ENCODE measurements at regions not wholly inside any gene's neighbourhood (a gene's known extent, or its start where the extent isn't known, plus 50 kb on each side); places are given as distances from the start of the nearest gene placed in this dataset.

DNA sequence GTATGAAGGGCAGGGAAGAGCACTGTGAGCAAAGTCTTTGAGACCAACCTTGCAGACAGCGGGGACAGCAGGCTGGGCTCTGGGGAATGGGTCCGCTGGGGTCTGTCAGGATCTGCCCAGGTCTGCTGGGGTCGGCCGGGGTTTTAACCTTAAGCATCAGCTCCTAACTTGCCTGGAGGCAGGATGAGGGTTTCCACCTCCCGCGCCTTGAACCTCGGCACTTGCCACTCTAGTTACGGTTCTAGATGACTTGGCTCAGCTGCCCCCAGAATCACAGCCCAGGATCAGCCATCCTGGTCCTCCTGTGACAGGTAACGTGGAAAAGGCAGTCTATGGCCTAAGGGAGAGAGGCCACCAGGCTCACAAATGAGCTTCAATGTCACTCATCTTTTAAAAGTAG, 50.4 kb upstream of the CACUL1 start:
- Mint-ChIP-seq H3K4me3 (no peak overlapping the region), H3K4me1 (peaks cover 33% of the 10 kb centered on the region), H3K9me3 (no peaks in the 10 kb centered on the region), H3K36me3 (ENCODE audit: low read depth) (no peaks in the 10 kb centered on the region), H3K27me3 (ENCODE audit: low read depth, poor library complexity) (peaks cover 14% of the 10 kb centered on the region), H3K27ac (no peak overlapping the region)
- DNase-seq: no peak
- TF ChIP-seq, protein P1, sequence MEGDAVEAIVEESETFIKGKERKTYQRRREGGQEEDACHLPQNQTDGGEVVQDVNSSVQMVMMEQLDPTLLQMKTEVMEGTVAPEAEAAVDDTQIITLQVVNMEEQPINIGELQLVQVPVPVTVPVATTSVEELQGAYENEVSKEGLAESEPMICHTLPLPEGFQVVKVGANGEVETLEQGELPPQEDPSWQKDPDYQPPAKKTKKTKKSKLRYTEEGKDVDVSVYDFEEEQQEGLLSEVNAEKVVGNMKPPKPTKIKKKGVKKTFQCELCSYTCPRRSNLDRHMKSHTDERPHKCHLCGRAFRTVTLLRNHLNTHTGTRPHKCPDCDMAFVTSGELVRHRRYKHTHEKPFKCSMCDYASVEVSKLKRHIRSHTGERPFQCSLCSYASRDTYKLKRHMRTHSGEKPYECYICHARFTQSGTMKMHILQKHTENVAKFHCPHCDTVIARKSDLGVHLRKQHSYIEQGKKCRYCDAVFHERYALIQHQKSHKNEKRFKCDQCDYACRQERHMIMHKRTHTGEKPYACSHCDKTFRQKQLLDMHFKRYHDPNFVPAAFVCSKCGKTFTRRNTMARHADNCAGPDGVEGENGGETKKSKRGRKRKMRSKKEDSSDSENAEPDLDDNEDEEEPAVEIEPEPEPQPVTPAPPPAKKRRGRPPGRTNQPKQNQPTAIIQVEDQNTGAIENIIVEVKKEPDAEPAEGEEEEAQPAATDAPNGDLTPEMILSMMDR (IDR thresholded peaks at IDR 0.05): no peak

DNA sequence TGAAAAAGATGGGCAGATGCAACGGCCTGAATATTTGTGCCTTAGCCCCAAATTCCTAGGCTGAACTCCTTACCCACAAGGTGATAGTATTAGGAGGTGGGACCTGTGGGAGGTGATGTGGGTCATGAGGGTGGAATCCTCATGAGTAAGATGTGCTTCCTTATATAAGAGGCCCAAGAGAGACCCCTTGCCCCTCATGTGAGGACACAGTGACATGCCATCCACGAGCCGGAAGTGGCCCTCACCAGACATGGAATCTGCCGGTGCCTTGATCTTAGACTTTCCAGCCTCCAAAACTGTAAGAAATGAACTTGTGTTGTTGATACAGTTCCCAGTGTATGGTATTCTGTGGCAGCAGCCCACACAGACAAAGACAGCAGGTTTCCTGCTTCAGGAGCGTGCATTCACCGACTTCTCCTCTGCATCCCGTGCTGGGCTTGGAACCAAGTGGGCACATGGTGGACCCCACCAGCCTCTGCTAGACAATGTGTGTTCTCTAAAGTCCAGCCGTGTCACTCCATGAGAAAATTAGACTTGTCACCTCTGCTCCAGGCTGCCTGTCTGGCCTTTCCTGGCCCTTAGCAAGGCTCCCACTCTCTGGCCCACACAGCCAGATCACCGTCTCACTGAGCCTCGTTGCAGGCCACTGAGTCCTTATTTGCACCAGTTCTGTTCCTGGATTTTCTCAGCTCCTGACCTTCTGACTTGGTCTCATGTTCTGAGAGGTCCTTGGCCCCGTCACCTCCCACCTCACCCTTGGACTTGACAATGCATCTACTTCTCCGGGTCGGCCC, 52.9 kb upstream of the CACUL1 start:
- Mint-ChIP-seq H3K9me3 (no peaks in the 10 kb centered on the region), H3K4me3 (no peak overlapping the region), H3K36me3 (ENCODE audit: low read depth) (no peaks in the 10 kb centered on the region)

DNA sequence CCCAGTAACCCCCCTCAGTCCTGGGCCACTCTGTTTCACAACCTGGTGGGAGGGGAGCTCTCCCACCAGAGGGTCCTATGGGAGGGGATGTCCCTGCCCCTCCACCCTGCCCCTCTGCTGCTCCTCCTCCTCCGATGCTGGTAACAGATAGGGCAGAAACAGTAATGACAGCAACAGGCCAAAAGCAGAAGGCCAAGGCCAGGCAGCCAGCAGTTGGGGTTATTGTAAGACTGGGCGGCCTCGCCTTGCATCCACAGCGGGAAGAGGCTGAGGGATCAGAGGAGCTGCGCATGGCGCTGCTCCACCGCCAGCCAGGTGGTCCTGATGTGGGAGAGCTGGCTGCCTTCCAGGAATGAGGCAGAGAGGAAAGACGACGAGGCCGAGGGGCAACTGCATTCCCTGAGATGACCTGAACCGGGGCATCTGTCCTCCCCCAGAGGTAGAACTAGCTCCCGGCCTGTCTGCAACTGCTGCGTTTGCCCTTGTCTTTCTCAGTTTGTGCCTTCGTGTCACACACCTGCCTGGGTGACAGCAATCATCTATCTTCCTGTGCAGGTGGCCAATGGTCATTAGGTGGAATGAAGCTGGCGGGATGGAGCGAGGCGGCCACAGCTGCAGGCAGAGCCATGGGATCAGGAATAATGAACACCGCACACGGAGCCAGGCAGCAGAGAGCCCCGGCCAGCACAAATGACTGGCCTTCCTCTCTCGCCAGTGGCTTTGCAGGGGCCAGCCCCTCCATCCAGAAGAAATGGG, 54.0 kb upstream of the CACUL1 start:
- Mint-ChIP-seq H3K4me3 (no peak overlapping the region), H3K4me1 (peaks cover 47% of the 10 kb centered on the region), H3K9me3 (no peaks in the 10 kb centered on the region), H3K27me3 (ENCODE audit: low read depth, poor library complexity) (peaks cover 3% of the 10 kb centered on the region), H3K27ac (no peak overlapping the region), H3K36me3 (ENCODE audit: low read depth) (no peaks in the 10 kb centered on the region)
- DNase-seq: no peak
- TF ChIP-seq, protein P1 (IDR thresholded peaks at IDR 0.05): no peak

More for the DNA sequence above, 52.9 kb upstream of the CACUL1 start:
- no peak for DNase-seq
- peaks cover 6% of the 10 kb centered on the region for H3K27me3 Mint-ChIP-seq (ENCODE audit: low read depth, poor library complexity)
- no peak overlapping the region for H3K27ac Mint-ChIP-seq
- TF ChIP-seq, protein P1 (IDR thresholded peaks at IDR 0.05): no peak
- H3K4me1 Mint-ChIP-seq: peaks cover 44% of the 10 kb centered on the region

DNA sequence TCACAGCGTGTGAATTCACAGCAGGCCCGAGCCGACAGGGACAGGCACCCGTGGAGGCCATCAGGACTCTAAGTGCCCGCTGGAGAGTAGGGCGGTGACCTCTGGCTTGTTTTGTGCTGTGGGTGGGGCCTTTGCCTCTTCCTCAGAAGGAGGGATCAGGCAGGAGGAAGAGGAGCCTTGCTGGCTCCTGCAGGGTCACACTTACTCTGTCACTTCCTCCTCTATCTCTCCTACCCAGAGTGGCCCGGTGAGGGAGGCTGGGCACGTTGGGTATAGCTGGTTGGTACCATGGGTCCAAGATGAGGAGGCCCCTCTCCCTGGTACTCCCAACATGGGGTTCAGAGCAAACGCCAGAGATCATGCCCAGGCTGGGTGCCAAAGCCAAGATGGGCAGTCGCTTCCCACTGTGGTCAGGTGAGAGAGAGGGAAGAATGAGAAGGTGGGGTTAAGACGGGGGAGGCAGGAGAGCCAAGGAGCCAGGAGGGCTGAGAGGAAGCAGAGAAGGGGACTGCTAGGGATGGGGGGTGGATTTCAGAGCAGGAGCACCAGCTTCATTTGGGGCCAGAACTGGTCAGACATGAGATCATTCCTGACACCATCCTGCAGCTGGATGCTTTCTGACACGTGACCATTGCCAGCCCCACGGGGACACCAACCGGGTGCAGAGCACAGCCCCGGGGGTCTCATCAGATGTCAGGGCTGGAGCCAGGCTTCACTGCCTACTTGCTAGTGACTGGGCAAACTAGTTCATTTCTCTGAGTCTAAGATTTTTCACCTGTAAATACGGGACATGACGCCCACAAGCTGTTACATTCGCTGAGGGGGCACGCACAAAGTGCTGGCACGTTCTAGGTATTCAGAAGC, 54.8 kb upstream of the CACUL1 start:
- peak; percentile 12 for DNase-seq
- no peaks in the 10 kb centered on the region for H3K36me3 Mint-ChIP-seq (ENCODE audit: low read depth)
- peaks cover 43% of the 10 kb centered on the region for H3K4me1 Mint-ChIP-seq

DNA sequence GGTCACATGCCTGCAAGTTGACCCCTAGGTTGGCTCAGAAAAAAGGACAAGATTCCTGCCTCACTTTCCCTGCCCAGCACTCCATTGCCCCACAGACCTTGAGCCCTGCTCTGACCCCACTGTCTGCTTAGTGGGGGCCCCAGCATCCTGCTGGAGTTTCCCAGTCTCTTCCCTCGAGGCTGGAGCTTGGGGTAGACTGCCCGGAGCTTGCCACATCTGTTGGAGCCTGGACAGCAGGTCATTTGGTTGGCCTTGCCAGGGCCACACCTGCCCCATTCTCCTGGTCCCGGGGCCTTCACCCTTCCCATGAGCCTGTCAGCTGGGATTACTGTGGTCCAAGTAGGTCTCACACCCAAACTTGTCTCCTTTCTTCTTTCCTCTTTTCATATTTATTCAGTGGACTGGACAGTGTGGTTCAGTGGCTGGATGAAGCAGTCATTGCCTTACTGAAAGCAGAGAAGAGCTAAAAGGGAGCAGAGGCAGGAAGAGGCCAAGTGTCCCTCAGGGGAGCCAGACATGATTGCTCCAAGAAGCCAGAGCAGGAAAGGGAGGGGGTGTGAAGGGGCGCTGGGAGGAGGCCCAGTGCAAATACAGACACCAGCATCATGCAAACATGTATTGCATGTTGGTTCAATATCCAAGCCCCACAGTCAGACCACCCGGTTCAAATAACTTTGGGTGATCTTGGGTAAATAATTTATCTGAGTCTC, 56.2 kb upstream of the CACUL1 start:
- H3K4me1 Mint-ChIP-seq: peaks cover 39% of the 10 kb centered on the region
- peaks cover 5% of the 10 kb centered on the region for H3K27me3 Mint-ChIP-seq (ENCODE audit: low read depth, poor library complexity)
- H3K27ac Mint-ChIP-seq: peak overlapping the region; percentile 47
- no peak for DNase-seq
- H3K36me3 Mint-ChIP-seq (ENCODE audit: low read depth): no peaks in the 10 kb centered on the region
- TF ChIP-seq, protein P1 (IDR thresholded peaks at IDR 0.05): no peak
- H3K9me3 Mint-ChIP-seq: no peaks in the 10 kb centered on the region
- no peak overlapping the region for H3K4me3 Mint-ChIP-seq

More for the DNA sequence above, 54.8 kb upstream of the CACUL1 start:
- TF ChIP-seq, protein P1 (IDR thresholded peaks at IDR 0.05): no peak
- H3K9me3 Mint-ChIP-seq: no peaks in the 10 kb centered on the region
- no peak overlapping the region for H3K27ac Mint-ChIP-seq
- peaks cover 3% of the 10 kb centered on the region for H3K27me3 Mint-ChIP-seq (ENCODE audit: low read depth, poor library complexity)
- H3K4me3 Mint-ChIP-seq: no peak overlapping the region
